GDM1 (cell line): ENCODE measurements at regions not wholly inside any gene's neighbourhood (a gene's known extent, or its start where the extent isn't known, plus 50 kb on each side); places are given as distances from the start of the nearest gene placed in this dataset.
"Not testable (repeated sequence)": the region's sequence is repeated elsewhere in the genome, so short reads cannot be mapped to it uniquely, and the experiment has no call there.

Experiments used
- DNase-seq: peaks from one replicate; lab custom pipeline; 2025; lab: John Stamatoyannopoulos, UW

DNA sequence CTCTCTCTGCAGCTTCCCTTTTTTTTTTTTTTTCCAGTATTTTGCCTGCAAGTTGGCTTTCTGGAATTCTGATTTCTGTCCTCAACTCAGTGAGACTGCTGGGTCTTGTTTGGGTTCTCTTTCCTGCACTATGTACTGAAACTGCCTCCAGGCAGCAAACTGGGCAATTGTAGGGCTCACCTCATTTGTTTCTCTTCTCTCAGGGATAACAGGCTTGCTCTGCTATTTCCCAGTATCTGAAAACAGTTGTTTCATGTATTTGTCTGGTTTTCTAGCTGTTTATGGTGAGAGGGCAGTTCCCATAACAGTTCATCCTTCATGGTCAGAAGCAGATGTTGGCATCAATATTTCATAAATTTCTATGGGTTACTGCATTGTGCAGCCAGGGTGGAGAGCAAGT, 206.0 kb downstream of the CYRIA start:
- no peak for DNase-seq

DNA sequence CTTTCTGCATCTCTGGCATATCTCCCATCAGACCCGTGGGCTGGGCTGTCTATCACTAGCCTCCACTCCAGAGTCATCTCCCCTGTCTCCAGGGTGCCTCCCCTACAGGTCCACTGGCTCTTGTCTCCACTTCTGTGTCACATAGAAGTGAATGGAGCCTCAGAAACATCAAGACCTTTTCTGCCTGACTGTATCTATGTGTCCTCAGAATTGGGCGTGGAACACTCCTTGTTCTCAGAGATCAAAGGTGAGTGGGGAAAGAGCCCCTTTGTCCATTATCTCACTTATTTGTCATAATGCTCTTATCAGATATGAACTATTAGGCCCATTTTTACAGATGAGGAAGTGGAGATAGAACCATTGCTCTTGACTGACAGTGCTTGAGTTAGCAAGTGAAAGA, 211.0 kb downstream of the CYRIA start:
- DNase-seq: no peak

DNA sequence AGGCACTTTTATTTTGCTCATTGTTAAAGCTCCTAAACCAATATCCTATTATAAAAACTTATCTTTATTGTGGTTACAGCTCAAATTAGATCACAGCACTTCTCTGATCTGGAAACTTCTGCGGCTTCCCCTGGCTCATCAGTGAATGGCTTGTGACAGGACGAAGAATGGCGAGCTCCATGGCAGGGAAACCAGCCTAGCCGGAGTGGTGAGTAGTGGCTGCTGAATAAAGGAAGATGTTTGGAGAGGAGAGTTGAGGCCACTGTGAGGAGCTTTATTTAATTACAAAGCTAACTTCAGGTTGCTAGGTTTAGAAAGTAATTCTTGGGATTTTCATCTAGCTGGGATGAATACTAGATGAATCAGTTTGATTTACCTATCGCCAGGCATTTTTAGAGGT, 213.5 kb downstream of the CYRIA start:
- no peak for DNase-seq

DNA sequence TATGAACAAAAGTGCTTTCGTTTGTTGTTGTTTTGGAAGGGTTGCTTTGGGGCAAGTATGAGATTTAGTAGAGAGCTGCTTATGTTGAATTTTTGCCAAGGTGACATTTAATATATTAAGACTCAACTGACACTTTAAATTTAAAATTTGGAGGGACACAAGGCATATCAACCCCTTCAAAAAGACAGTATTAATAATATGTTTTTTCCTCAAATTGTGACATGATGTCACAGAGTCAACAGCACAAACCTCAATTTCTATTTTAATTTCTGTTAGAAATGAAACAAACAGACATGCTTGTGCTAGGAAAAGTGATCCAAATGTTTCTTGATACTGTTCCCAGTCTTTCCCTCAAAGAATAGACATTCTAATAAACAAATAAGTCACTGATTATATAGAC, 218.9 kb downstream of the CYRIA start:
- DNase-seq: no peak

DNA sequence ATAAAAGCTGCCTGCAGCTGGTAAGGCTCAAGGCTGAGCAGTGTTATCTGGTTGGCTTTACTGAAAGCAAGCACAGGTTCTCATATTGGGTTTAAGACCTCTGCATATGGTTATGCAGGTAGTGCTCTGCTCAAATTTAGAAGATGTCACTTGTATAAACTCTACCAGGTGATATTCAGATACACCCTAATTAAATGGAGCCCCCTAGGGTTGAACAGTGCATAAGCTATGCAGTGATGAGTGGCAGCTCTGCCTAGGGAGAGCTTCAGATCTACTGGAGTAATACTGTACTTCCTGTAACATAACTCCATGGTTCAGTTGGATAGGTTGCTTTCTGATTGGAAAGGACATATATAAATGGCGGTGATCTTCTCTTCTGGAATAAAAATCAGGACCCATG, 222.7 kb downstream of the CYRIA start:
- no peak for DNase-seq

DNA sequence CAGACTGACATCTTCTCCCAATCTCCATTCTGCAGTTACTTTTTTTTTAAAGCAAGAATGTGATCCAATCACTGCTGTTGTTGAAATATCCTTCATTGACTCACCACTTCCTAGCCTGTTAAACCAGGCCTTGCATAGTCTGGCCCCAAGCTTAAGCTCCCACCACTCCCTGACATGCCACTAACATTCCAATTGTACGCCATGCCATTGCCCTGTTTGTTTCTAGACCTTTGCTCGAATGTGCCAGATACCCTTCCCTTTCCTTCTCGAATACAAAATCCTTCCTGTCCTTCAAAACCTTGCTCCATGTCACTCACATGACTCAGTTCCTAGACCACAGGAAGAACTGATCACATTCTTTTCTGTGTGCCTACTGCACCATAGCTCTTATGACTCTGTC, 224.2 kb downstream of the CYRIA start:
- DNase-seq: peak; percentile 29

DNA sequence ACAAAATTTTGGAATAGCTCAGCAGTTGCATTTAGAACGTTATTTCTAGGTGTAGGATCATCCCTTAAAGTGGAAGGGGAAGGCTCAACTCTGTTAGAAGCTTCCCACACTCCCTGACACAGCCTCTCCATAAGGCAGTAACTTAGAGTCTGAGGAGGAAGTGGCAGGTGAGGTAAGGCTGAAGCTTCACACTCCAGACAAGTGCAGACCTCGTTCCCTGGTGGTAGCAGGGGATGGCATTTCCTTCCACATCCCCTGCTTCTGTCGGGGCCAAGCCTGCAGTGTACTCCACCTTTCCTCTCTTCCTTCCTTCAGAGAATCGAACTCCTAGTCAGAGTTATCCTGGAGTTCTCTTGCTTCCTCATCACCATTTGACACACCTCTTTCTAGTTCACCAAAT, 224.7 kb downstream of the CYRIA start:
- DNase-seq: no peak

DNA sequence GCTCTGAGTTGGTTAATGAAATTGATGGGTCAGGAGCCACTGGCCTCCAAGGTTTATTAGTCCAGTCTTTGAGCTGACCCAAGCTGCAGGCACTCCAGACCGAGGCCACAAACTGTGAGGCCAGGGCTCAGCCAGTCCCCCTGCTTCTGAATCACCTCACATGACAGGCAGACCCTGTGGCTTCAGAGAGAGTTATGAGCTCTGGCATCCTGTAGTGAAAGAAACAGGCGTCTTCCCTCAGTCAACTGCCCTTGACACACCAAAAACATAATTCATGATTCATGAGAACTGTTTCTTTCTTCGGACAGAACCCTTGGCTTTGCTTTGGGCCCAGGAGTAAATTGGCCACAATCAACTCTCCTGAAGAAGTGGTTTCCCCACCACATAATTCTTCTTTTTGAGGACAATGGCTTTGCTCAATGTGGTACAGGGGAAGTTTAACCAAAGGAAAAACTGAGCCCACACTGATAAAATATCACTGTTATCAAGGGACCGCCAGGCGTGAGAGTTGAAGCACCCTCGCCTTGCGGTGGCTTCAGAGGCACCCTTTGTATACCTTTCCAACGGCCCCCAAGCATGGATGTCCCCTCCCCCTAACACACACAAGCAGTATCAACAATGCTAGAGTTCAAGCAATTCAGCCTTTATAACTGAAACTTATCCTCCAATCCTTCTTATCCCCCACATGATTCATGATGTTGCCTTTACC, 226.9 kb downstream of the CYRIA start:
- DNase-seq: peak; percentile 99

DNA sequence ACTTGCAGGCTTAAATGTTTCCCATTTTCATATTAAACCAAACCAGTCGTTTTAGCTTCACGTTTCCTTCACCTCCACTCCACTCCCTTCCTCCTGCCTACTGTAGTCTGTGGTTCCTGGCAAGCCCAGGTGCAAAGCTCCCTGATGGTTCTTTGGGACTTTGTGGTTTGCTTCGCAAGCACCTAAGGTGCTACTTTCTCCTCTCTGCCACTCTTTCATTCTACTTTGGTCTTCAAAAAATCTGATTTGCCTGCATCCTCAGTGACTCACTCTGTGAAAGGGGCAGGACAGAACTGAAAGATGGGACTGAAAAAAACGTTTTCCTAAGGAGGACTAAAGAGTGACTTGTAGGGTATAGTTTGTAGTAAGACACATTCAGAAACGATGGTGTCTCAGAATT, 228.4 kb downstream of the CYRIA start:
- peak; percentile 58 for DNase-seq

DNA sequence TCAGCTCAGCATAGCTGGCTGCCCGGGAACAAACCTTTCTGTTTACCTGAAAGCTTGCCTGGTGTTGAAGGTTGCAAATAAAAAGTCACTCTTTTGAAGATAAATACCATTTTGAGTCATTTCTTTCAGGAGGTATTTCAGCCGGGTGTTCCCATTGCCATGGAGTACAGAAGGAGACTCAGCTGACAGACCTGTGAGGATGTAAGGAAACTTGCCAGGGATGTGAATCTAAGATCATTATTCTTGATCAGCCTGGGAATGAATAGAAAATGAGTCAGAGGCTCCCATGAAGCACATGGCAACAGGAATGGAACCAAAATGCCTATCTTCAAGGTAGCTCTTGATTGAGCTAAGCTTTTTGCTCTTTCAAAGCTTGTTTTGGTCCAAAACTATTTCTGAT, 231.2 kb downstream of the CYRIA start:
- DNase-seq: no peak

DNA sequence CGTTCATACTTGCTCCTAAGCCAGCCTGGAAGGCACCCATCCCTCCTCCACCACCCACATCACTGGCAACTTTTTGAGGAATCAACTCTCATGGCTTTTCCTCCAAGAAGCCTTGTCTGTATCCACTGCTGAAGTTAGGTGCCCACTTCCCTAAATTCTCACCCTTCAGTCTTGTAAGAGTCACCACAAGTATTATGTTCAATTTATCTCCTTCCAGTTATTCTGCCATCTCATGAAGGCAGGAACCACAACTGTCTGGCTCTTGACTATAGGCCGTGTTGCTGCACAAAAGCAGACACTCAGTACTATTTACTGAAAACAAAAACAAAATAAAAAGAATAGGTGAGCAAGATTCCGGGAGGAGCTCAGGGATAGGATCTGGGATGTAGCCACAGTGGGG, 234.8 kb downstream of the CYRIA start:
- peak; percentile 70 for DNase-seq

DNA sequence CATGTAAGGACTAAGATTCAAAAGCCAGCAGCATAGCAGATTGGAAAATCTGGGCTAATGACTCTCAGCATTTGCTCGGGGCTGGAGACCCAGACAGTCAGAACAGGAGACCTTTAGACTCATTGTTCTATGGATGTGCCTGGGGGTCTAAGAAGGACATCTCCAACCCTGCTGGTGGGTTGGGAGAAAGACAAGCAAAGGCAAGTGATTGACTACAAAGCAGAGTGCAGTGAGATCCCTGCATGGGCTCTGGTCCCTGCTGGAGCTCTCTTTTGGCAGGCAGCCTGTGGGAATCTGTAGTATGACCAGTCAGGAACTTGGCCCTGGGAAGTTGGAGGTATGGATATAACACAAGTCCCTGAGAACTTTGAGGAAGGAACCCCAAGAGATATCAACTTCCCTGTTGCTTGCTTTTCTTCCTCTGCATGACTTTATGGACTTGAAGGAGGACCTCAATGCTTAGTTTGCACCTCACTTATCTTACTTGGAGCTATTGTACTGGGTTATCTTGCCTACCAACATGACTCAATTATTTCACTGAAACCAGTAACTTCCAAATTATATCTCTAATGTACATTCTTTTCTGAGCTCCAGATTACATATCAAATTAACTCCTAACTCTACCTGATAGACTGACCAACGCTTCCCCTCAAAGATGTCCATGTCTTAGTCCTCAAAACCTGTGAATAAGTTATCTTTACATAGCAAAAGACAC, 236.0 kb downstream of the CYRIA start:
- no peak for DNase-seq

DNA sequence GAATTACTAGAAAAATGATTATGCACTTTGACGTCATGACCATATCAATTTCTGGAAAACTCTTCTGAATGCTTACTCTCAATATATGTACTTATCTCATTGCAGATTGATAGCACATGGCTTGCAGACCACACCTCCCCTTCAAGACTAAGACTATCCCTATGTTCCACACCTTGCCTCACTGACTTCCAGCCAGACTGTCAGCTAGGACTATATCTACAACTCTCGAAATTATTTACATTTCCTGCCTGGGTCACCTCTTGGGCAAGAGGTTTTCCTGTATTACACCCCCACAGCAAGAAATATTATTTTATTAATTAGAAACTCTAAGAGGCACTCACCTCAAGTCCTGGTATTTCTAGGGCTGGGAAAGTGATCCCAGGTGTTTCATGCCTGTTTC, 236.6 kb downstream of the CYRIA start:
- no peak for DNase-seq

DNA sequence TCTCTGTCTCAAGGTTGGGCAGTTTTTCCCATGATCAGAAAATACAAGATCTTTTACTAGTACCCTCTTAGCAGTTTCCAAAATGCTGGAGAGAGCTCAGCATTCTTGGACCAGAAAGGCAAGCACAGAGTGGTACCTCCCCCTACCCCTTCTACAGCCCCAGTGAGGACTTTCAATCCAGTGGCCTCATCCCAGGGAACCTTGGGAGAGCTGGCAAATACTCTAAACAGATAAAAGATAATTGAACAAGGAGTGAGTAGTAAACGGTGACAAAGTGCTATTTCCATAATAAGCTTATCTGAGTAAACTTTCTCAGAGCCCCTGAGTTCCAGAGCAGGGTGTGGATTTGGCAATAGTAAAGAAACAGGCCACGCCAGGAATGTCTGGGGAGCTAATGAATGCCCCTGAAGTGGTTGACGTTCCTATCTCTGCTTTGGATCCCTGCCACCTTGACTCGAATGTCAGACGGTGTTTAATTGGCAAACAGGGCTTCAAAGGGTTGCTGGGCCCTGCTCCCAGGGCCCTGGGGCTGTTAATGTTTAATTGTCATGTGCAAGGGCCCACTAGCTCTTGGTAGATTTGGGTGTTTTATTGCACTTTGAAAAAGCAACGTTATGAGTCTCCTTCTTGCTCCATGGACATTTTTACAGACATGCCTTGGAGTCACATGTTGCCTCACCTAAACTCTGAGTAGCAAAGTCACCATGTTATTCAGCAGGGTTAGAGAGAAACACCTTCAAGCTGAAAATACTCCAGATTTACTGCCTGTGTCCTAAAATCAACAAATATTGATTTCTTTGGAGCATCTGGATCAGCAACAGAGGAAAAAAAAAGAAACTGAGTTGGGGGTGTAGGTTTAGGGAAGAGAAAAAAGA, 239.9 kb downstream of the CYRIA start:
- DNase-seq: no peak

DNA sequence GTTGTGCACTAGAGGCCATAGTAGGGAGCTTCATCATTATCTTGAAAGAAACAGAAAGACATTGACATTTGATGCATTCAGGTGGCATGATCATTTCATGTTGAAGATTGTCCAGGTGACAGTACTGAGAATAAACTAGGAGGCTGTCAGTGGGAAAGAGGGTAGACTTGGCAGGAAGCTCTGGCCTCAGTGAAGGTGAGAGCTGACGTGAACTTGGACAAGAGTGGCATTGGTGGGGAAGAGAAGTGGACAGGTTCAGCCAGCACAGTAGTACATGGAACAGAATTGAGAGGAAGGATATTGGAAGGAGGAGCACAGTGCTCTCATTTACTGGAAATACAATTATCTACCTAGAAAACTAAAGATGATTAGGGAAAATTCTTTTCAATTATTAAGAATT, 245.2 kb downstream of the CYRIA start:
- no peak for DNase-seq

DNA sequence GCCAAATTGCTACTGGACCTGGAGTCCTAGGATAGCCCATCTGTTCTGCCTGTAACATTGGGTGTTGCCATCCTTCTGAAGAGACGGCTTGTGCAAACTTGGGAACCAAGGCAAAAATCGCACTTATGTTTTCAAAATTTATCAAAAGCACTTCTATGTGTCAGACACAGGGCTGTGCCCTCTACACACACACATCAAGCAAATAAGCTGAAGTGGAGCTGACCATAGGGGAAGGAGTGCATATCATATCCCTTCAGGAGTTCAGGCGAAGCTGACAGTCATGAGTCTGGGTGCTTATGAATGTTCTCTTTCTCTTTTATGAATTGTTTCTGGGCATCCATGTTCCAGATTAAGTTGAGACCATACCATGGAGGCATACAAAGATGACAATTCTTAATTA, 247.9 kb downstream of the CYRIA start:
- DNase-seq: no peak

DNA sequence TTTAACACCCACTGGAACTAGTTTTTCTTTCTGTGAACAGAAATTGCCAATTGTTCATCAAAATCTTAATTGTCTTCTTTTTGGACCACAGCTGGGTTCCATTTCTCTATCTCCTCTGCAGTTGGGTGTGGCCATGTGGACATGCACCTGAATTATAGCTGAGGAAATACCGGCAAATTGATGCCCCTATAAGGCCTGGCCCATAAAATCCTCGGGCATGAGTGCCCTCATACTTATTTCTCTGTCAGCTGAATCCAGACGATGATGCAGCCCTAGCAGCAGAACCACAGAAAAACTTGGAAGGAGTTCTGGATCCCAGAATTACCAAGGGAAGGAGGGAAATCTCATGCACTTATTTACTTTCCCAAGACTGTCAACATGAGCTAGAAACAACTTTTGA, 249.0 kb downstream of the CYRIA start:
- DNase-seq: no peak

DNA sequence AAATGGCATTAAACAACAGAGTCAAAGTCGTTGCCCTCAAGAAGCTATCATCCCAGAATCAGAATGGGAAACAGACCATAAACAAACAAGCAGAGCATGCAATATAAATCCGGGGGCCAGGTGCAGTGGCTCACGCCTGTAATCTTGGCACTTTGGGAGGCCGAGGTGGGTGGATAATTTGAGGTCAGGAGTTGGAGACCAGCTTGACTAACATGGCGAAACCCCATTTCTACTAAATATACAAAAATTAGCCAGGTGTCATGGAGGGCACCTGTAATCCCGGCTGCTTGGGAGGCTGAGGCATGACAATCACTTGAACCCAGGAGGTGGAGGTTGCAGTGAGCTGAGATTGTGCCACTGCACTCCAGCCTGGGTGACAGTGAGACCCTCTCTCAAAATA, 249.8 kb downstream of the CYRIA start:
- DNase-seq: not testable (repeated sequence)

DNA sequence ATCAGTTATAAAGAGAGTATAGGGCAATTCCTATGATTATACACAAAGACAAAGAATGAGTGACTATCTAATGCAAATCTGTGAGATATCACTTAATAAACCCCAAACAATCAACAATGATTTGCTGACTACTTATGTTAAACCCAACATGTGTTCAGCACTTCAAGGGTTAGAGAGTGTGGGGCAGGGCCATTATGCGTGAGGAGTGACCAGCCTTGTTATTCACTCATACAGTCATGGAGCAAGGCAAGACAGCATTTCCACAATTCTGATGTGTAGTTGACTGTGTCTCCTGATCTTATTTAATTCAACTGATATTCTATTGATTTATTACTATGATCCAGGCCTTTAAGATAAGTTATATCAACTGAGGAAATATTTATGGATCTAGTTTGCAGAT, 251.7 kb downstream of the CYRIA start:
- DNase-seq: no peak

DNA sequence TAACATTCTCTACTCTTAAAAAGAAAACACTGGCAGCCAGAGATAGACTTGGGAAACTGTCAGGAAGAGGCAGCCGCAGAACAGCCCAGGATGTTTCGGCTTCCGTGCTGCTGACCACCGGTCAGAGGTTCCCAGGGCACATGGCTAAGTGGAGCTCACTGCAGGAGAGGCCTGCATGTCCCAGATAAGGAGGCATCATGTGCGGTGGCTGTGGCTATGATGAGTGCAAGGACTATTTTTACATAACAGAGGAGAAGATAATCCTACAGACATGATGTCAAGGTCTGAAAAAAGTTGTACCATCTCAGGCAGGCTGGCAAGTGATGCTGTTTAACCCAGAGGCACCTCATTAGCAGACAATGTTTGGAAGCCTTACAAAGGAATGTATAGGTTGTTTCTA, 252.3 kb downstream of the CYRIA start:
- DNase-seq: no peak

DNA sequence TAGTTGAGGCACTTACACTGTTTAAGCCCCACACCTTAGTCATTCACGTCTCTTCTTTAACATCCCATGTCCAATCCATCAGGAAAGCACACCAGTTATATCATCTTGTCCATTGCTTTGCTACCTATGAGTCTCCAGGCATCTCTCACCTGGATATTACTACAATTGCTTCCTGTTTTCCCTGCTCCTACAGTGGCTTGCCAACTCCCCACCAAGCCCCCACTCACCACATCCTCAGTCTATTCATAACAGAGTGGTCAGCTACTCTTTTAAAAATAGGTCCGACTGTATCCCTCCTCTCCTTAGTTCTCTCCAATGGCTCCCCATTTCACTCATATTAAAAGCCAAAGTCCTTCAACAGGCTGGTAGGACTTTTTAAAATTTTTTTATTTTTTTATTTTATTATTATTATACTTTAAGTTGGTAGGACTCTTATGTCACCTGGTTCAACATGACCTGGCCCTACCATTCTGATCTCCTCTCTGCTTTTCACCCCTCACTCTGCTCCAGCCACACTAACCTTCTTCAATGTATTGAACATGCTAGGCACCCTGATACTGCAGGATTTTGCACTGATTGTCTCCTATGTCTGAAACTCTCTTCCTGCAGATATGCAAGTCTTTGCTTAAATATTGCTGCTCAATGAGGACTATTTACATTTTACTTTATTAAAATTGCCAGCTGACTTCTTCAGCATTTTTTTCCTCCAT, 253.2 kb downstream of the CYRIA start:
- no peak for DNase-seq

DNA sequence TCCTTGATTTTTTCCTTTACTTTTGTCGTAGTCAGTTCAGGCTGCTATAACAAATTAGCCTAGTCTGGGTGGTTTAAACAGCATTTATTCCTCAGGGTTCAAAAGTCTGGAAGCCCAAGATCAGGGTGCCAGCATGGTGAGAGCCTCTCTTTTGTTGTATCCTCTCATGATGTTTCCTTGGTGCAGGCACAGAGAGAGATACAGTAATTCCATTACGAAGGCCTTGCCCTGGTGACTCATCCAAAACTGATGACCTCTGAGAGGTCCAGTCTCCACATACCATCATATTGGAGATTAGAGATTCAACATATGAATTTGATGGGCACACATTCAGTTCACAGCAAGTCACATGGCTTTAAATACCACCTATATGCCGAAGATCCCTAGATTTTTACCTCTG, 253.8 kb downstream of the CYRIA start:
- DNase-seq: no peak
